ENCODE measurements at regions not wholly inside any gene's neighbourhood (a gene's known extent, or its start where the extent isn't known, plus 50 kb on each side); places are given as distances from the start of the nearest gene placed in this dataset.

DNA sequence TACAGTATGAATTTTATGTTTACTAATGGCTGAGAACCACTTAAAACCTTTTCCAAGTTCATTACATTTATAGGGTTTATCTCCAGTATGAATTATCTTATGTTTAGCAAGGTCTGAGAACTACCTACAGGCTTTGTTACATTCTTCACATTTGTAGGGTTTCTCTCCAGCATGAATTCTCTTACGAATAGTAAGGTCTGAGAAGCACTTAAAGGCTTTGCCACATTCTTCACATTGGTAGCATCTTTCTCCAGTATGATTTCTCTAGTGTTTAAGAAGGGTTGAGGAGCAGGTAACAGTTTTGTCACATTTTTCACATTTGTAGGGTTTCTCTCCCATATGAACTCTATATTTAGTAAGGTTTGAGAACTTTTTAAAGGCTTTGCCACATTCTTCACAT is 1127.4 kb downstream of the EFNA5 start:
- Histone ChIP-seq H2AFZ (ENCODE audit: low read depth, low read length) (no peak overlapping the region), H3K27ac (ENCODE audit: low read length) (no peak overlapping the region), H3K4me2 (ENCODE audit: low read length) (no peak overlapping the region), H3K4me3 (ENCODE audit: low read length) (no peak overlapping the region), H3K36me3 (replicated peaks; ENCODE audit: low read depth, low read length) (no peaks in the 10 kb centered on the region), H3K9me3 (ENCODE audit: insufficient read depth, low read length) (no peaks in the 10 kb centered on the region), H3K27me3 (ENCODE audit: low read depth, low read length) (no peaks in the 10 kb centered on the region), H3K79me2 (ENCODE audit: low read length) (no peaks in the 10 kb centered on the region), H3K4me1 (ENCODE audit: low read length) (no peaks in the 10 kb centered on the region), H4K20me1 (ENCODE audit: insufficient read depth, low read length) (no peaks in the 10 kb centered on the region), H3K9ac (ENCODE audit: low read length) (no peak overlapping the region)
- no peak for TF ChIP-seq EZH2phosphoT487 (IDR thresholded peaks at IDR 0.05; ENCODE audit: low read depth)
- TF ChIP-seq, protein P1, sequence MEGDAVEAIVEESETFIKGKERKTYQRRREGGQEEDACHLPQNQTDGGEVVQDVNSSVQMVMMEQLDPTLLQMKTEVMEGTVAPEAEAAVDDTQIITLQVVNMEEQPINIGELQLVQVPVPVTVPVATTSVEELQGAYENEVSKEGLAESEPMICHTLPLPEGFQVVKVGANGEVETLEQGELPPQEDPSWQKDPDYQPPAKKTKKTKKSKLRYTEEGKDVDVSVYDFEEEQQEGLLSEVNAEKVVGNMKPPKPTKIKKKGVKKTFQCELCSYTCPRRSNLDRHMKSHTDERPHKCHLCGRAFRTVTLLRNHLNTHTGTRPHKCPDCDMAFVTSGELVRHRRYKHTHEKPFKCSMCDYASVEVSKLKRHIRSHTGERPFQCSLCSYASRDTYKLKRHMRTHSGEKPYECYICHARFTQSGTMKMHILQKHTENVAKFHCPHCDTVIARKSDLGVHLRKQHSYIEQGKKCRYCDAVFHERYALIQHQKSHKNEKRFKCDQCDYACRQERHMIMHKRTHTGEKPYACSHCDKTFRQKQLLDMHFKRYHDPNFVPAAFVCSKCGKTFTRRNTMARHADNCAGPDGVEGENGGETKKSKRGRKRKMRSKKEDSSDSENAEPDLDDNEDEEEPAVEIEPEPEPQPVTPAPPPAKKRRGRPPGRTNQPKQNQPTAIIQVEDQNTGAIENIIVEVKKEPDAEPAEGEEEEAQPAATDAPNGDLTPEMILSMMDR (IDR thresholded peaks at IDR 0.05; ENCODE audit: low read depth, low read length): no peak

DNA sequence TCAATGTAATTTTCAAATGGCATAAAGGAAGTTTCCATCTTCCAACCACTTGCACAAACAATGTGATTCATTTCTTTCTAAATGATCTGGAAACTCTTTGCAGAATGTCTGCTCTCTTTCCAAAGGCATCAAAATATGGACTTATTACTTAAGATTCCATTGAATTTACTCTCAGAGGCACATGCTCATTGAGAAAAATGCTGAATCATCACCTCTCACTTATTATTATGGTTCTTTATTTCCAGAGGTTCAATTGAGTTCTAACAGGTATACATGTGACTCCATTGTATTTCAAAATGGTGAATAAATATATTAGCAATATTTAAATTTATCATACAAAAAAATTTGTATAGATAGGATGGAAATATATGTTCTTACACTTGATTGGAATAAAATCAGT is 1140.6 kb downstream of the EFNA5 start:
- Histone ChIP-seq H3K27ac (ENCODE audit: low read length) (no peak overlapping the region), H3K27me3 (ENCODE audit: low read depth, low read length) (no peaks in the 10 kb centered on the region), H3K36me3 (replicated peaks; ENCODE audit: low read depth, low read length) (no peaks in the 10 kb centered on the region), H3K9ac (ENCODE audit: low read length) (no peak overlapping the region), H3K4me2 (ENCODE audit: low read length) (no peak overlapping the region), H4K20me1 (ENCODE audit: insufficient read depth, low read length) (no peaks in the 10 kb centered on the region), H3K4me3 (ENCODE audit: low read length) (no peak overlapping the region), H3K9me3 (ENCODE audit: insufficient read depth, low read length) (no peaks in the 10 kb centered on the region), H3K79me2 (ENCODE audit: low read length) (no peaks in the 10 kb centered on the region), H3K4me1 (ENCODE audit: low read length) (no peaks in the 10 kb centered on the region), H2AFZ (ENCODE audit: low read depth, low read length) (no peak overlapping the region)
- TF ChIP-seq, protein P1 (IDR thresholded peaks at IDR 0.05; ENCODE audit: low read depth, low read length): no peak
- TF ChIP-seq EZH2phosphoT487 (IDR thresholded peaks at IDR 0.05; ENCODE audit: low read depth): no peak

DNA sequence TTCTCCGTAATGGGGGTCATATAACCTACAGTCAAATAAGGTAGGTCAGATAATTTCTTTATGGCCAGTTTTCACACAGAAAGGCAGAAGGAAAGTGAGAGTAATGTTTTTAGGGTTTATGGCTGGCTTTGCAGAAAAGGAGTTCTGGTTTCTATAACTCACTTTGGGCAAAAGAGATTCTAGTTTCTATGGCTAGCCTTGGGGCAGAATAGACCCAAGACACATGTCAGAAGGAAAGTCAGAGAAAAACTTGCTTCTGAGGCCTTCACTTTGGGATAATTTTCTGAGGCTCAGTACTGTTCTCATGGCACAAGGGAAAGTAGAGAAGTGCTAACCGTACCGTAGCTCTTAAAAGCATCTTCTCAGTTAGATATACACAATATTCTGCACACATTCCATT is 1145.3 kb downstream of the EFNA5 start:
- H4K20me1 ChIP-seq (ENCODE audit: insufficient read depth, low read length): no peaks in the 10 kb centered on the region
- H3K36me3 ChIP-seq (replicated peaks; ENCODE audit: low read depth, low read length): no peaks in the 10 kb centered on the region
- no peak overlapping the region for H3K4me2 ChIP-seq (ENCODE audit: low read length)
- H3K4me3 ChIP-seq (ENCODE audit: low read length): no peak overlapping the region
- no peak overlapping the region for H3K9ac ChIP-seq (ENCODE audit: low read length)
- no peak overlapping the region for H3K27ac ChIP-seq (ENCODE audit: low read length)
- TF ChIP-seq, protein P1 (IDR thresholded peaks at IDR 0.05; ENCODE audit: low read depth, low read length): no peak
- TF ChIP-seq EZH2phosphoT487 (IDR thresholded peaks at IDR 0.05; ENCODE audit: low read depth): no peak
- H3K79me2 ChIP-seq (ENCODE audit: low read length): no peaks in the 10 kb centered on the region
- H3K4me1 ChIP-seq (ENCODE audit: low read length): no peaks in the 10 kb centered on the region
- no peaks in the 10 kb centered on the region for H3K27me3 ChIP-seq (ENCODE audit: low read depth, low read length)
- no peaks in the 10 kb centered on the region for H3K9me3 ChIP-seq (ENCODE audit: insufficient read depth, low read length)
- no peak overlapping the region for H2AFZ ChIP-seq (ENCODE audit: low read depth, low read length)

DNA sequence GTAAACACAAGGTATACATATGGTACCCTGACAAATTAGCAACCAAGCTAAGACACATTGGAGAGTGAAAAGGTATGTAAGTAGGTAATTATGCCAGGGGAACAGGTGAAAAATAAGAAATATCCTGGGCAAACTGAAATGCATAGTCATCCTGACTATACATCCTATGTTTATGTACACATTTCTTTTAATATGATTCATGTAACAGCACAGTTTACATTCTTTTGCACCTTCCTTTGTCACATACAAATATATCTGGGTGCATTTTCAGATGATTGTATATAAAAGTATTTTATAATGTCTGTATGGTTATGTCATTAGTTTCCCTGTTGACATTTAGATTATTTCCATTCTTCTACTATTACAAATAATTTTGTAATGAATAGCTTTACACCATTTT is 1146.9 kb downstream of the EFNA5 start:
- no peak for TF ChIP-seq EZH2phosphoT487 (IDR thresholded peaks at IDR 0.05; ENCODE audit: low read depth)
- TF ChIP-seq, protein P1 (IDR thresholded peaks at IDR 0.05; ENCODE audit: low read depth, low read length): no peak
- Histone ChIP-seq H3K4me3 (ENCODE audit: low read length) (no peak overlapping the region), H3K4me2 (ENCODE audit: low read length) (no peak overlapping the region), H3K9ac (ENCODE audit: low read length) (no peak overlapping the region), H4K20me1 (ENCODE audit: insufficient read depth, low read length) (no peaks in the 10 kb centered on the region), H3K9me3 (ENCODE audit: insufficient read depth, low read length) (no peaks in the 10 kb centered on the region), H3K36me3 (replicated peaks; ENCODE audit: low read depth, low read length) (no peaks in the 10 kb centered on the region), H3K79me2 (ENCODE audit: low read length) (no peaks in the 10 kb centered on the region), H3K27me3 (ENCODE audit: low read depth, low read length) (no peaks in the 10 kb centered on the region), H2AFZ (ENCODE audit: low read depth, low read length) (no peak overlapping the region), H3K27ac (ENCODE audit: low read length) (no peak overlapping the region), H3K4me1 (ENCODE audit: low read length) (no peaks in the 10 kb centered on the region)
